ENCODE measurements at regions not wholly inside any gene's neighbourhood (a gene's known extent, or its start where the extent isn't known, plus 50 kb on each side); places are given as distances from the start of the nearest gene placed in this dataset.

- no peaks in the 10 kb centered on the region for H3K9me3 ChIP-seq (ENCODE audit: control insufficient read depth in 2 of 2, low read length in 2 of 2)
- Mint-ChIP-seq H3K4me1 (no peaks in the 10 kb centered on the region), H3K27me3 (no peaks in the 10 kb centered on the region), H3K9me3 (peaks cover 0 to 1% (median 0%) of the 10 kb centered on the region in 7 donors), H3K36me3 (no peaks in the 10 kb centered on the region), H3K4me3 (no peak overlapping the region), H3K27ac (no peak overlapping the region)
- no peaks in the 10 kb centered on the region for H3K36me3 ChIP-seq (ENCODE audit: control insufficient read depth, insufficient read depth, low read length)
- no peaks in the 10 kb centered on the region for H3K4me1 ChIP-seq (ENCODE audit: control insufficient read depth, insufficient read depth, low read length, poor library complexity, severe bottlenecking)
- no peak overlapping the region for H3K4me3 ChIP-seq (ENCODE audit: low read depth, low read length)
- ATAC-seq (ENCODE audit: low read depth in 2 of 2) (no peak), DNase-seq (no peak)
- H3K27me3 ChIP-seq (ENCODE audit: control insufficient read depth, insufficient read depth, low read length), result no peaks in the 10 kb centered on the region
- H3K27ac ChIP-seq (ENCODE audit: insufficient read depth, low read length, poor library complexity, severe bottlenecking), result no peak overlapping the region
These were observed 579.2 kb downstream of the BCL11A start for GRCh38 chr2:59974051-59974766.

- Histone ChIP-seq H3K9me3 (ENCODE audit: control insufficient read depth in 2 of 2, low read length in 2 of 2) (no peaks in the 10 kb centered on the region), H3K4me1 (ENCODE audit: control insufficient read depth, insufficient read depth, low read length, poor library complexity, severe bottlenecking) (no peaks in the 10 kb centered on the region), H3K4me3 (ENCODE audit: low read depth, low read length) (no peak overlapping the region), H3K27me3 (ENCODE audit: control insufficient read depth, insufficient read depth, low read length) (no peaks in the 10 kb centered on the region), H3K27ac (ENCODE audit: insufficient read depth, low read length, poor library complexity, severe bottlenecking) (no peak overlapping the region), H3K36me3 (ENCODE audit: control insufficient read depth, insufficient read depth, low read length) (no peaks in the 10 kb centered on the region)
- ATAC-seq (ENCODE audit: low read depth in 2 of 2) (no peak), DNase-seq (no peak)
- Mint-ChIP-seq H3K27ac (no peak overlapping the region), H3K36me3 (no peaks in the 10 kb centered on the region), H3K27me3 (peaks cover 5% of the 10 kb centered on the region), H3K4me1 (no peaks in the 10 kb centered on the region), H3K9me3 (peaks cover 0 to 5% (median 0%) of the 10 kb centered on the region in 7 donors), H3K4me3 (no peak overlapping the region)
These were observed 584.3 kb downstream of the BCL11A start for GRCh38 chr2:59969161-59969560.

- no peak overlapping the region for H3K4me3 Mint-ChIP-seq
- no peak overlapping the region for H3K27ac ChIP-seq (ENCODE audit: insufficient read depth, low read length, poor library complexity, severe bottlenecking)
- H3K27ac Mint-ChIP-seq, result no peak overlapping the region
- no peaks in the 10 kb centered on the region for H3K4me1 ChIP-seq (ENCODE audit: control insufficient read depth, insufficient read depth, low read length, poor library complexity, severe bottlenecking)
- no peaks in the 10 kb centered on the region for H3K4me1 Mint-ChIP-seq
- H3K27me3 Mint-ChIP-seq, result peaks cover 5% of the 10 kb centered on the region
- ATAC-seq (ENCODE audit: low read depth in 2 of 2) (no peak), DNase-seq (no peak)
- no peak overlapping the region for H3K4me3 ChIP-seq (ENCODE audit: low read depth, low read length)
- no peaks in the 10 kb centered on the region for H3K36me3 ChIP-seq (ENCODE audit: control insufficient read depth, insufficient read depth, low read length)
- no peaks in the 10 kb centered on the region for H3K36me3 Mint-ChIP-seq
- H3K9me3 ChIP-seq (ENCODE audit: control insufficient read depth in 2 of 2, low read length in 2 of 2), result no peaks in the 10 kb centered on the region
- H3K27me3 ChIP-seq (ENCODE audit: control insufficient read depth, insufficient read depth, low read length), result no peaks in the 10 kb centered on the region
- H3K9me3 Mint-ChIP-seq, result peaks cover 0 to 5% (median 0%) of the 10 kb centered on the region in 7 donors
These were observed 585.0 kb downstream of the BCL11A start for GRCh38 chr2:59968441-59968840.

- no peak overlapping the region for H3K27ac Mint-ChIP-seq
- Histone ChIP-seq H3K9me3 (ENCODE audit: control insufficient read depth in 2 of 2, low read length in 2 of 2) (no peaks in the 10 kb centered on the region), H3K27ac (ENCODE audit: insufficient read depth, low read length, poor library complexity, severe bottlenecking) (no peak overlapping the region), H3K4me1 (ENCODE audit: control insufficient read depth, insufficient read depth, low read length, poor library complexity, severe bottlenecking) (no peaks in the 10 kb centered on the region), H3K4me3 (ENCODE audit: low read depth, low read length) (no peak overlapping the region), H3K36me3 (ENCODE audit: control insufficient read depth, insufficient read depth, low read length) (no peaks in the 10 kb centered on the region), H3K27me3 (ENCODE audit: control insufficient read depth, insufficient read depth, low read length) (no peaks in the 10 kb centered on the region)
- H3K4me3 Mint-ChIP-seq, result no peak overlapping the region
- peaks cover 0 to 5% (median 0%) of the 10 kb centered on the region in 7 donors for H3K9me3 Mint-ChIP-seq
- ATAC-seq (ENCODE audit: low read depth in 2 of 2) (no peak), DNase-seq (no peak)
- H3K4me1 Mint-ChIP-seq, result no peaks in the 10 kb centered on the region
- peaks cover 5% of the 10 kb centered on the region for H3K27me3 Mint-ChIP-seq
- H3K36me3 Mint-ChIP-seq, result no peaks in the 10 kb centered on the region
These were observed 585.8 kb downstream of the BCL11A start for GRCh38 chr2:59967691-59968090.

GRCh38 chr2:59963157-59963556, 590.3 kb downstream of the BCL11A start:
- ATAC-seq (ENCODE audit: low read depth in 2 of 2), result no peak
- no peak for DNase-seq
- no peak overlapping the region for H3K27ac Mint-ChIP-seq
- no peaks in the 10 kb centered on the region for H3K4me1 Mint-ChIP-seq
- Histone ChIP-seq H3K4me1 (ENCODE audit: control insufficient read depth, insufficient read depth, low read length, poor library complexity, severe bottlenecking) (no peaks in the 10 kb centered on the region), H3K9me3 (ENCODE audit: control insufficient read depth in 2 of 2, low read length in 2 of 2) (no peaks in the 10 kb centered on the region), H3K36me3 (ENCODE audit: control insufficient read depth, insufficient read depth, low read length) (no peaks in the 10 kb centered on the region), H3K27ac (ENCODE audit: insufficient read depth, low read length, poor library complexity, severe bottlenecking) (no peak overlapping the region), H3K4me3 (ENCODE audit: low read depth, low read length) (no peak overlapping the region), H3K27me3 (ENCODE audit: control insufficient read depth, insufficient read depth, low read length) (no peaks in the 10 kb centered on the region)
- peaks cover 5% of the 10 kb centered on the region for H3K27me3 Mint-ChIP-seq
- peaks cover 0 to 5% (median 0%) of the 10 kb centered on the region in 7 donors for H3K9me3 Mint-ChIP-seq
- H3K36me3 Mint-ChIP-seq, result no peaks in the 10 kb centered on the region
- no peak overlapping the region for H3K4me3 Mint-ChIP-seq

- no peaks in the 10 kb centered on the region for H3K36me3 Mint-ChIP-seq
- H3K4me3 Mint-ChIP-seq, result no peak overlapping the region
- H3K27me3 Mint-ChIP-seq, result no peaks in the 10 kb centered on the region
- no peaks in the 10 kb centered on the region for H3K4me1 Mint-ChIP-seq
- Histone ChIP-seq H3K36me3 (ENCODE audit: control insufficient read depth, insufficient read depth, low read length) (no peaks in the 10 kb centered on the region), H3K27me3 (ENCODE audit: control insufficient read depth, insufficient read depth, low read length) (no peaks in the 10 kb centered on the region), H3K4me3 (ENCODE audit: low read depth, low read length) (no peak overlapping the region), H3K9me3 (ENCODE audit: control insufficient read depth in 2 of 2, low read length in 2 of 2) (no peaks in the 10 kb centered on the region), H3K4me1 (ENCODE audit: control insufficient read depth, insufficient read depth, low read length, poor library complexity, severe bottlenecking) (no peaks in the 10 kb centered on the region), H3K27ac (ENCODE audit: insufficient read depth, low read length, poor library complexity, severe bottlenecking) (no peak overlapping the region)
- DNase-seq (no peak), ATAC-seq (ENCODE audit: low read depth in 2 of 2) (no peak)
- H3K27ac Mint-ChIP-seq, result no peak overlapping the region
- H3K9me3 Mint-ChIP-seq, result peaks cover 0 to 2% (median 0%) of the 10 kb centered on the region in 7 donors
These were observed 591.7 kb downstream of the BCL11A start for GRCh38 chr2:59961746-59962145.

GRCh38 chr2:59959944-59960343, 593.5 kb downstream of the BCL11A start:
- no peak overlapping the region for H3K27ac ChIP-seq (ENCODE audit: insufficient read depth, low read length, poor library complexity, severe bottlenecking)

GRCh38 chr2:59957504-59957903, 596.0 kb downstream of the BCL11A start:
- peaks cover 0 to 6% (median 0%) of the 10 kb centered on the region in 7 donors for H3K9me3 Mint-ChIP-seq
- no peaks in the 10 kb centered on the region for H3K4me1 ChIP-seq (ENCODE audit: control insufficient read depth, insufficient read depth, low read length, poor library complexity, severe bottlenecking)
- no peak overlapping the region for H3K27ac Mint-ChIP-seq
- no peak overlapping the region for H3K27ac ChIP-seq (ENCODE audit: insufficient read depth, low read length, poor library complexity, severe bottlenecking)
- no peak for DNase-seq
- no peaks in the 10 kb centered on the region for H3K4me1 Mint-ChIP-seq
- H3K4me3 Mint-ChIP-seq, result no peak overlapping the region
- no peaks in the 10 kb centered on the region for H3K9me3 ChIP-seq (ENCODE audit: control insufficient read depth in 2 of 2, low read length in 2 of 2)
- no peak for ATAC-seq (ENCODE audit: low read depth in 2 of 2)
- no peaks in the 10 kb centered on the region for H3K27me3 ChIP-seq (ENCODE audit: control insufficient read depth, insufficient read depth, low read length)
- no peaks in the 10 kb centered on the region for H3K27me3 Mint-ChIP-seq
- no peaks in the 10 kb centered on the region for H3K36me3 ChIP-seq (ENCODE audit: control insufficient read depth, insufficient read depth, low read length)
- H3K36me3 Mint-ChIP-seq, result no peaks in the 10 kb centered on the region
- H3K4me3 ChIP-seq (ENCODE audit: low read depth, low read length), result no peak overlapping the region

More at GRCh38 chr2:59959944-59960343, 593.5 kb downstream of the BCL11A start:
- Mint-ChIP-seq H3K4me3 (peak overlapping the region in 1 of 4 donors; percentile 11), H3K27ac (no peak overlapping the region), H3K9me3 (peaks cover 0 to 6% (median 0%) of the 10 kb centered on the region in 7 donors), H3K4me1 (no peaks in the 10 kb centered on the region), H3K36me3 (no peaks in the 10 kb centered on the region), H3K27me3 (no peaks in the 10 kb centered on the region)
- no peaks in the 10 kb centered on the region for H3K27me3 ChIP-seq (ENCODE audit: control insufficient read depth, insufficient read depth, low read length)
- no peaks in the 10 kb centered on the region for H3K4me1 ChIP-seq (ENCODE audit: control insufficient read depth, insufficient read depth, low read length, poor library complexity, severe bottlenecking)
- H3K9me3 ChIP-seq (ENCODE audit: control insufficient read depth in 2 of 2, low read length in 2 of 2), result no peaks in the 10 kb centered on the region
- H3K36me3 ChIP-seq (ENCODE audit: control insufficient read depth, insufficient read depth, low read length), result no peaks in the 10 kb centered on the region
- H3K4me3 ChIP-seq (ENCODE audit: low read depth, low read length), result no peak overlapping the region
- DNase-seq, result no peak
- ATAC-seq (ENCODE audit: low read depth in 2 of 2), result no peak

Data from CD4-positive, CD25-positive, alpha-beta regulatory T cell (primary cell).